GM12873 (cell line): ENCODE measurements at regions not wholly inside any gene's neighbourhood (a gene's known extent, or its start where the extent isn't known, plus 50 kb on each side); places are given as distances from the start of the nearest gene placed in this dataset.

Experiments
- TF ChIP-seq, protein P1 (sequence below): IDR thresholded peaks from 2 replicates; pipeline ENCODE4 v1.5.1; 2012; ENCODE audit warnings: low read depth, mild to moderate bottlenecking, moderate library complexity, low read length, control low read depth; ENCODE audit not compliant: insufficient read depth; ENCODE audit errors: missing control alignments

DNA sequence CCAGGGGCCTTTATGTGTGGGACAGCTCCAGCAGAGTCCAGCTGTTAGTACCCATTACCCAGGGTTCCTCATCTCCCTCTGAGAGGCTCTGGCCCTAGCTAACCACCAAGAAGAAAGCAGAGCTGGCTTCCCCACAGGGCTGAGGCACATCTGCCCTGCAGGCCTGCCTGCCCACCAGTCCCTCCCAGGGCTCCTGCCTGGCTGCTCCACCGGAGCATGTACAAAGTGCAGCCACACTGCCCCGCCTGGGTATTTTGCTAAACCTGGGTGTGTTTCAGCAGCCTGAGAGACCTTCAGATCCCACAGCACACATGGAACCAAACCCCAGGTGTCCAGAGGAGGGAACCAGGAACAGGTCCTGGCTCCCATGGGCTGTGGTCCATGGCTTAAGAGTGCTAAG is 500.4 kb upstream of the KLHL4 start:
- TF ChIP-seq, protein P1, sequence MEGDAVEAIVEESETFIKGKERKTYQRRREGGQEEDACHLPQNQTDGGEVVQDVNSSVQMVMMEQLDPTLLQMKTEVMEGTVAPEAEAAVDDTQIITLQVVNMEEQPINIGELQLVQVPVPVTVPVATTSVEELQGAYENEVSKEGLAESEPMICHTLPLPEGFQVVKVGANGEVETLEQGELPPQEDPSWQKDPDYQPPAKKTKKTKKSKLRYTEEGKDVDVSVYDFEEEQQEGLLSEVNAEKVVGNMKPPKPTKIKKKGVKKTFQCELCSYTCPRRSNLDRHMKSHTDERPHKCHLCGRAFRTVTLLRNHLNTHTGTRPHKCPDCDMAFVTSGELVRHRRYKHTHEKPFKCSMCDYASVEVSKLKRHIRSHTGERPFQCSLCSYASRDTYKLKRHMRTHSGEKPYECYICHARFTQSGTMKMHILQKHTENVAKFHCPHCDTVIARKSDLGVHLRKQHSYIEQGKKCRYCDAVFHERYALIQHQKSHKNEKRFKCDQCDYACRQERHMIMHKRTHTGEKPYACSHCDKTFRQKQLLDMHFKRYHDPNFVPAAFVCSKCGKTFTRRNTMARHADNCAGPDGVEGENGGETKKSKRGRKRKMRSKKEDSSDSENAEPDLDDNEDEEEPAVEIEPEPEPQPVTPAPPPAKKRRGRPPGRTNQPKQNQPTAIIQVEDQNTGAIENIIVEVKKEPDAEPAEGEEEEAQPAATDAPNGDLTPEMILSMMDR, result no peak

DNA sequence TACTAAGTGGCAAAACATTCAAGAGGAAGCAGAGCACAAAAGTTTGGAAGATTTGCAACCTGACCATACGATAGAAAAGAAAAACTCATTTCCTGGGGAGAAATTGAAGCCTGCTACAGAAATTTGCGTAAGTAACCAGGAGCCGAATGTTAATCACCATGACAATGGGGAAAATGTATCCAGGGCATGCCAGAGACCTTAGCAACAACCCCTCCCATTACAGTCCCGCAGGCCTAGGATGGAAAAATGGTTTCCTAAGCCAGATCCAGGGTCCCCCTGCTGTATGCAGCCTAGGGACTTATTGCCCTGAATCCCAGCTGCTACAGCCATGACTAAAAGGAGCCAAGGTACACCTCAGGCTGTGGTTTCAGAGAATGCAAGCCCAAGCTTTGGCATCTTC is 472.2 kb upstream of the KLHL4 start:
- TF ChIP-seq, protein P1, result no peak

DNA sequence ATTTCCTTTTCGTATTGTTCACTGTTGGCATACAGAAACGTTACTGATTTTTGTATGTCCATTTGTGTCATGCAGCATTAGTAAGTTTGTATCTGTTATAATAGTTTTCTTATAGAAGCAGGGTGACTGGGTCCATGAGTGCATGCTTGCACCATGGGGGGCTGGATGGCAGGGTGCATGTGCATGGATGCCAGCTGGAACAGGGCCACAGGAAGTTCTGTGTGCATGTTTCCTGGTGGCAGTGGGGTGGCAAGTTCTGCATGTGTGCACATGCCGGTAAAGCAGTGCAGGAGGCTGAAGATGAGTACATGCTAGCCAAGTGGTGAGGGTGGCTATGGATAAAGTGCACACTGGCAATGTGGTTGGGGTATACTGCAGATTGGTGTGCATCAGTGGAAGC is 468.0 kb upstream of the KLHL4 start:
- TF ChIP-seq, protein P1, result no peak

DNA sequence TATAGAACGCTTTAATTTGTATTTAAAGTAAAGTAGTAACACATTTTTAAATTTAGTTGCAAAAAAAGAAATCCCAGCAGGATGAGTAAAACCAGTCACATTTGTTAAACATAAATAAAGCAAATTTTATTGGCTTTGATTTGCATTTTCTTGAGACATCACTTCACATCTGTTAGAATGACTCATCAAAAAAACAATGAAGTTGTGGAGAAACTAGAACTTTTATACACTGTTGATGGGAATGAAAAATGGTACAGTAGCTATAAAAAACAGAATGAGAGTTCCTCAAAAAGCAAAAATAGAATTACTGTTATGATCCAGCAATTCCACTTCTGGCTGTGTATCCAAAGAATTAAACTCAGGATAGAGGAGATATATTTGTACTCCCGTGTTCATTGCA is 454.0 kb upstream of the KLHL4 start:
- TF ChIP-seq, protein P1, result no peak

DNA sequence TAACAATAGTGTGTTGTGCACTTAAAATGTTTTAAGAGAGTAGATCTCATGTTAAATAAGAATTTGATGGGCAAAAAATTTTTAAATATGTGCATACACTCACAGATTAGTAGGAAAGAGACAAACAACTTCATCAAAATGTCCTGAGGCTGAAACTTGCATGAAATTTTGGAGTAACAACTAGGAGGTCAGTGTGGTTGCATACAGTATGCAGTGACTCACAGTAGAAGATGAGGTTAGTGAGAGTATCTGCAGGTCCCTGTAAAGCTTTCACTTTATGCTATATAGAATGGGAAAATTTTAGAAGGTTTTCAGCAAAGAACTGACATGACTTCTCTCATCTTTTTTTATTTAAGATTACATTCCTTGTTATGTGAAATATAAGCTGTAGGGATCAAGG is 453.1 kb upstream of the KLHL4 start:
- TF ChIP-seq, protein P1, result no peak

DNA sequence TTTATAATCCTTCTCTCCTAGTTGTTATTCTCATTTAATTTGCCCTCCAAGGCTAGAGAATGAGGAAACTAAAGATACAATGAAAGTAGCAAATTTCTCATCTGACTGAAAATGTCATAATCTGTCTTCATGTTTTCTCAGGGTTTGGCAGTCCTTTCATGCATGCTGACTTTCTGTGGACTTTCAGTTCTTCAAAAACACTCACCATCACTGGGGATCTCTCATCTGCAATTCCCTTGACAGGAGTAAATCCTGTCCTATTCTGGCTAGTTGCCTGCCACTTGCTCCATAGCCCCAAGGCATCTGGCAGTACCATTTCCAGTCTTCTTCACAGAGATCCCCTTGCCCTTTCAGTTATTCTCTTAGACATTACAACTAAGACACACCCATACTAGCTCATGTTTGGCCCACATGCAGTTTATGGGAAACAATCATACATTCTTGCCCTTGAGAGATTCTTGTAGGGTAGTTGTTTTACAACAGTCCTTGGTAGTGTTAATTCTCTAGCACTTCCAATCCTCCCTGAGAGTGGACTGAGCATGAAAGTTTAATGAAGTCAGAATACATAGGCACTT is 449.7 kb upstream of the KLHL4 start:
- TF ChIP-seq, protein P1, result no peak

DNA sequence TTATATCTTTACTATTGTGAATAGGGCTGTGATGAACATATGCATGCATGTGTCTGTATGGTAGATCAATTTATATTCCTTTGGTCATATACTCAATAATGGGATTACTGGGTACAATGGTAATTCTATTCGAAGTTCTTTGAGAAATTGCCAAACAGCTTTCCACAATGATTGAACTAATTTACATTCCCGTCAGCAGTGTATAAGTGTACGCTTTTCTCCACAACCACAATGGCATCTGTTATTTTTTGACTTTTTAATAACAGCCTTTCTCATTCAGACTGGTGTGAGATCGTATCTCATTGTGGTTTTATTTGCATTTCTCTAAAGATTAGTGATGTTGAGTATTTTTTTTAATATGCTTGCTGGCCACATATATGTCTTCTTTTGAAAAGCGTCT is 439.4 kb upstream of the KLHL4 start:
- TF ChIP-seq, protein P1, result no peak

DNA sequence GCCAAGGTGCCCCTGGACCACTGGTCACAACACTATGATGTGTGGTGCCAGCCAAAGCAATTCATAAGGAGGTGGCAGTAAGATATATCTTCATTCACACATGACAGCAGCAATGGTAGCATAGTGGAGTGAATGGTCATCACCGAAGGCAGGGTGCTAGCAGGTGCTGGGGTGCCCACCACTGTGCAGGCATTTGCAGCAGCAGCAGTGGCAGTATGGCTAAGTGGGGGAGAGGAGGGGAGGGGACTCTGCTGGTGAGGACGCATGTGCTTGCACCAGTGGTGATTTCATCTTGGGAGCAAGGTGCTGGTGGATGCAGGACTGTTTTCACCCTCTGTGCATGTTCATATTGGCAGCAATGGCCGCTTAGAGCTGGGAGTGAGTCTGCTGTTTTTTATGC is 419.1 kb upstream of the KLHL4 start:
- TF ChIP-seq, protein P1, result no peak
